Lower leg skin (tissue), 4 donors: ENCODE measurements at regions not wholly inside any gene's neighbourhood (a gene's known extent, or its start where the extent isn't known, plus 50 kb on each side); places are given as distances from the start of the nearest gene placed in this dataset.

ENCODE experiments used
- DNase-seq, 2 donors: peaks; one replicate each; pipeline ENCODE4 v3.0.0-alpha.2; 2019; ENCODE audit warnings: low spot score in 2 of 2
- H3K4me3 ChIP-seq: fragments of 200-600 bp; sonication (generic); 2 replicates; pipeline ENCODE4 v1.5.1; 2017; ENCODE audit warnings: mild to moderate bottlenecking, low read depth; ENCODE audit not compliant: poor library complexity, severe bottlenecking
- CTCF ChIP-seq, 3 donors: fragments of 450-650 bp; IDR thresholded peaks; one replicate each; pipeline ENCODE4 v1.5.1; 2016; ENCODE audit warnings: antibody characterized with exemption in 3 of 3, mild to moderate bottlenecking in 3 of 3, moderate library complexity in 2 of 3
- POLR2A ChIP-seq, 2 donors: fragments of 450-650 bp; IDR thresholded peaks; one replicate each; pipeline ENCODE4 v1.6.1; 2016 to 2017; ENCODE audit warnings: antibody characterized with exemption in 2 of 2, mild to moderate bottlenecking in 1 of 2, moderate library complexity in 1 of 2
- WGBS, 2 donors: methylation state at CpG; one replicate each; pipeline ENCODE4 v1.1.5; 2018; 5-methylcytosine and 5-hydroxymethylcytosine counted together
- intact Hi-C: fragments of 100-400 bp; cut with DNase I; formaldehyde crosslinking; loops from one replicate; pipeline ENCODE4 v1.15.0; 2023; ENCODE audit warnings: low total_unique reads

DNA sequence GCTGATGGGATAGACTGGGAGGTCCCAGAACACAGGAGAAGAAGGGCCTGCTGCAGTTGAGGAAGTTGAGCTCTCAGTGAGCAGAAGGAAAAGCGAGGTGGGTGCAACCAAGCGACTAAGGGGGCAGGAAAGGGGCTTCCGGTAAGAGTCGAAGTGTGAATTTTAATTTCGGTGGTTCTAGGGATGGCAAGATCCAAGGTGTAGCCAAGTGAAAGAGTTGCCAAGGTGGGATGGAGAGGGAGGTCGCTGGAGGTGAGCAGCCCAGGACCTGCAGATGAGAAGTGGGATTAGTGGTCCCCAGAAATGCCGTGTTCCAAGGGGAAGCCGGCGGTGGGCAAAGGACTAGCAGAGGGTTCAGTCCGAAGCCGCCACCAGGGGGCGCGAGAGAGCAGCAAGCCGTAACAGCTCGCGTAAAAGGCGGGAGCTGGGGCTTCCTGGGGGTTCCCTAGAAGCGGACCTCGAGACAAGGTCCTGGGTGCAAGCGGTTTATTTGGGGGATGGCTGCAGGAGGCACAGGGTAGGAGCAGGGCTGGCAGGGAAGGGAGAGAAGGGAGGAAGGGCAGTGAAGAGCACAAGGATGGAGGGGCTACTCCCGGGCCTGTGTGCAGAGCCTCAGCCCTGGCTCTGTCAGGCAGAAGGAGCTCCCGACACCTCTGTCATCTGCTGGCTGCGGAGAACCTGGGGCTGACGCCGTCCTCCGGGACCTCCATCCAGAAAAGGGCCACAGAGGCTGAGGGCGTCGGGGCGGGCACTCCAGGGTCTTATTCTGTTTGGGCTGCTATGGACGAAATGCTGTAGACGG lies 103.6 kb downstream of the PAX1 start:
- intact Hi-C loops: loop anchor here (10.0 kb wide), 2 partner anchors 506 to 1456 kb away; no protein-coding TSS in a partner anchor
- WGBS, 2 donors: 55% methylated on average over 31 of the region's 31 CpGs
- no peak overlapping the region for H3K4me3 ChIP-seq
- TF ChIP-seq POLR2A (IDR thresholded peaks at IDR 0.05) (no peak), CTCF (IDR thresholded peaks at IDR 0.05) (no peak)
- no peak for DNase-seq

DNA sequence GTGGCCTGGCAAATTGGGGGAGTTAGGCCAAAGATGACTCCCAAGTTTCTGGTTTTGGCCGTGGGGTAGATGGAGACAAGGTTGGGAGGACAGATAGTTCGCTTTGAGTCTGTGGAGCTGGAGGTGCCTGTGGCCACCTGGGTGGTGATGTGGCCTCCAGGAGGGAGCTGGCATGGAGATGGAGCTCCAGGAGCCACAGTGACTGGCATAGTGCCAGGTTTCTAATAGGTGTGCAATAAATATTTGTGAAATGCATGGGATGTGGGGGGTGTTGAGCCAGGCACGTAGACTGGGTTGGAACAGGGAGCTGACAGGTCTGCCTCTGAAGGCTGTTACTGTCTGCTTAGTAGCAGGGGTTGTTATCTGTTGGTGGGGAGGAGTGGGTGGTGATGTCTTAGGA lies 102.7 kb downstream of the PAX1 start:
- 76 to 79% methylated on average over 3 of the region's 3 CpGs for WGBS, 2 donors
- DNase-seq: no peak
- no peak for TF ChIP-seq CTCF (IDR thresholded peaks at IDR 0.05)
- TF ChIP-seq POLR2A (IDR thresholded peaks at IDR 0.05): no peak
- intact Hi-C loops: loop anchor here (10.0 kb wide), 2 partner anchors 507 to 1457 kb away; no protein-coding TSS in a partner anchor
- H3K4me3 ChIP-seq: no peak overlapping the region

DNA sequence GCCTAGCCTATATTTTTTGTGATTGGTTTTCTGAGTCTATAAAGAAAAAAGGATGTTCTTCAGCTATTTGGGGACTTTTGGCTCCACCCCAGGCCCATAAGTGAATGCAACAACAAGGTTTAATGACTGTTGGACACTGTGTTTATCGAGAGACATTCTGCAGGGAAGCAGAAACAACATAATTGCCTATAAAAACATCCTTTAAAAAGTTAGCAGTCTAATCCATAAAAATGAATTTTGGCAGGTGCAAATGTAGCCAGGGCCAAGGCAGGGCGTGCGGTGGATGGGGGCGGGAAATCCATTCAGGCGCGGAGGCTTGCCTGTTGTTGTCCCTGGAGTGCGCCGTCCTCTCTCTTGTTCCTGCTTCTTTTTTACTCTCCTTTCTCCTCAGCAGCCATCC lies 99.3 kb downstream of the PAX1 start:
- intact Hi-C loops: loop anchor here (10.0 kb wide), 2 partner anchors 510 to 1460 kb away; no protein-coding TSS in a partner anchor
- 68 to 81% methylated on average over 8 of the region's 8 CpGs for WGBS, 2 donors

GRCh38 chr20:21801193-21801592 lies 95.7 kb downstream of the PAX1 start:
- 55 to 60% methylated on average over 4 of the region's 4 CpGs for WGBS, 2 donors
- H3K4me3 ChIP-seq: no peak overlapping the region
- DNase-seq: no peak
- intact Hi-C loops: loop anchor here (10.0 kb wide), 2 partner anchors 514 to 1464 kb away; no protein-coding TSS in a partner anchor
- TF ChIP-seq POLR2A (IDR thresholded peaks at IDR 0.05) (no peak), CTCF (IDR thresholded peaks at IDR 0.05) (no peak)

More for the DNA sequence above, 99.3 kb downstream of the PAX1 start:
- H3K4me3 ChIP-seq: no peak overlapping the region
- no peak for DNase-seq
- TF ChIP-seq POLR2A (IDR thresholded peaks at IDR 0.05) (no peak), CTCF (IDR thresholded peaks at IDR 0.05) (no peak)

GRCh38 chr20:21798384-21798783 lies 92.9 kb downstream of the PAX1 start:
- 84 to 90% methylated on average over 5 of the region's 5 CpGs for WGBS, 2 donors
- H3K4me3 ChIP-seq: no peak overlapping the region
- no peak for TF ChIP-seq POLR2A (IDR thresholded peaks at IDR 0.05)
- peak in 1 of 3 donors; percentile 33 for TF ChIP-seq CTCF (IDR thresholded peaks at IDR 0.05)
- intact Hi-C loops: no loop called here
- DNase-seq: no peak
